PFSK-1 (cell line): ENCODE measurements at regions not wholly inside any gene's neighbourhood (a gene's known extent, or its start where the extent isn't known, plus 50 kb on each side); places are given as distances from the start of the nearest gene placed in this dataset.

ENCODE experiments used
- FOXP2 ChIP-seq: optimal IDR thresholded peaks from 2 replicates; pipeline ENCODE3; 2011; ENCODE audit warnings: borderline replicate concordance, control low read depth, inconsistent platforms; ENCODE audit not compliant: insufficient read depth; ENCODE audit errors: extremely low read length, extremely low read depth
- POLR2AphosphoS5 ChIP-seq: IDR thresholded peaks from 2 replicates; pipeline ENCODE4 v1.6.1; 2012; ENCODE audit warnings: low read depth, mild to moderate bottlenecking, control low read depth, low read length, moderate library complexity
- REST ChIP-seq, 2 experiments: IDR thresholded peaks; 2 replicates each; pipeline versions ENCODE4 v1.6.1 to v1.8.0; 2011 to 2012; ENCODE audit warnings: low read depth in 2 of 2, low read length in 2 of 2, control low read depth in 1 of 2, inconsistent platforms in 1 of 2, mild to moderate bottlenecking in 1 of 2, moderate library complexity in 1 of 2; ENCODE audit not compliant: insufficient read depth in 1 of 2
- SIN3A ChIP-seq: IDR thresholded peaks from 2 replicates; pipeline ENCODE4 v1.6.1; 2012; ENCODE audit warnings: mild to moderate bottlenecking, low read length, moderate library complexity, borderline replicate concordance; ENCODE audit not compliant: insufficient read depth
- TAF1 ChIP-seq: IDR thresholded peaks from 2 replicates; pipeline ENCODE4 v1.6.1; 2012; ENCODE audit warnings: low read length, control low read depth, borderline replicate concordance; ENCODE audit not compliant: insufficient read depth

- TF ChIP-seq SIN3A = no peak
- TF ChIP-seq POLR2AphosphoS5 = no peak
- no peak for TF ChIP-seq REST (IDR thresholded peaks at IDR 0.05; ENCODE audit: insufficient read depth in 1 of 2, low read depth in 2 of 2, low read length in 2 of 2)
- no peak for TF ChIP-seq FOXP2
- TF ChIP-seq TAF1 = no peak
Observed at GRCh38 chr11:80520507-80520887, 1079.7 kb upstream of the TENM4 start.

GRCh38 chr11:80519596-80520506 lies 1079.0 kb upstream of the TENM4 start:
- TF ChIP-seq POLR2AphosphoS5 = no peak
- TF ChIP-seq SIN3A = no peak
- no peak for TF ChIP-seq TAF1
- no peak for TF ChIP-seq REST (IDR thresholded peaks at IDR 0.05; ENCODE audit: insufficient read depth in 1 of 2, low read depth in 2 of 2, low read length in 2 of 2)
- TF ChIP-seq FOXP2 = no peak

- TF ChIP-seq TAF1 = no peak
Observed at GRCh38 chr11:80517701-80518100, 1076.9 kb upstream of the TENM4 start.

GRCh38 chr11:80515097-80515496 lies 1074.3 kb upstream of the TENM4 start:
- no peak for TF ChIP-seq SIN3A
- TF ChIP-seq FOXP2 = no peak
- no peak for TF ChIP-seq REST (IDR thresholded peaks at IDR 0.05; ENCODE audit: insufficient read depth in 1 of 2, low read depth in 2 of 2, low read length in 2 of 2)
- TF ChIP-seq TAF1 = no peak
- TF ChIP-seq POLR2AphosphoS5 = no peak

GRCh38 chr11:80512491-80512890 lies 1071.7 kb upstream of the TENM4 start:
- TF ChIP-seq SIN3A (no peak), REST (IDR thresholded peaks at IDR 0.05; ENCODE audit: insufficient read depth in 1 of 2, low read depth in 2 of 2, low read length in 2 of 2) (no peak), FOXP2 (no peak), POLR2AphosphoS5 (no peak), TAF1 (no peak)
